Adrenal gland (tissue), 9 donors: ENCODE measurements at regions not wholly inside any gene's neighbourhood (a gene's known extent, or its start where the extent isn't known, plus 50 kb on each side); places are given as distances from the start of the nearest gene placed in this dataset.
A peak's percentile ranks its signal among the peaks of the same experiment; 100 is the strongest.

Experiments
- DNase-seq, 7 donors: peaks; one replicate each; pipeline ENCODE4 v3.0.0-alpha.2; 2019 to 2020
- H3K27ac ChIP-seq, 5 donors: fragments of 200-600 bp; sonication (generic) in 4 of 5; 1 replicate in 3 of 5; 2 replicates in 2 of 5; pipeline versions ENCODE4 v1.5.1 to v1.8.0; 2016 to 2020; ENCODE audit warnings: mild to moderate bottlenecking in 1 of 5
- H3K27me3 ChIP-seq: fragments of 200-600 bp; 2 replicates; pipeline ENCODE4 v1.8.0; 2021
- H3K36me3 ChIP-seq, 2 donors: fragments of 200-600 bp; replicated peaks in 1 of 2; 1 replicate in 1 of 2; 2 replicates in 1 of 2; pipeline versions ENCODE4 v1.5.1 to v1.8.0; 2018 to 2022
- H3K4me1 ChIP-seq, 2 donors: fragments of 200-600 bp; replicated peaks in 1 of 2; 1 replicate in 1 of 2; 2 replicates in 1 of 2; pipeline versions ENCODE4 v1.5.1 to v1.8.0; 2018 to 2021
- H3K4me3 ChIP-seq, 4 donors: fragments of 200-600 bp; sonication (generic) in 3 of 4; one replicate each; pipeline ENCODE4 v1.5.1; 2016 to 2018
- H3K9me3 ChIP-seq, 3 donors: fragments of 200-600 bp; sonication (generic) in 1 of 3; replicated peaks in 1 of 3; 1 replicate in 2 of 3; 2 replicates in 1 of 3; pipeline versions ENCODE4 v1.5.1 to v1.8.0; 2016 to 2021
- CTCF ChIP-seq, 6 experiments: fragments of 450-650 bp in 4 of 6; fragments of 200-600 bp in 2 of 6; sonication (generic) in 1 of 6; IDR thresholded peaks; 1 replicate in 5 of 6; 2 replicates in 1 of 6; pipeline versions ENCODE4 v1.5.1 to v1.8.0; 2016 to 2021; ENCODE audit warnings: antibody characterized with exemption in 6 of 6, mild to moderate bottlenecking in 2 of 6, moderate library complexity in 1 of 6
- POLR2A ChIP-seq, 2 donors: fragments of 450-650 bp; IDR thresholded peaks; one replicate each; pipeline ENCODE4 v1.6.1; 2017; ENCODE audit warnings: antibody characterized with exemption in 2 of 2, mild to moderate bottlenecking in 2 of 2, moderate library complexity in 1 of 2
- WGBS, 4 donors: extraction: QIAGEN DNeasy Blood & Tissue Kit in 2 of 4; methylation state at CpG; one replicate each; pipeline versions ENCODE4 v1.1.5 to v1.1.7; 2013 to 2017; 5-methylcytosine and 5-hydroxymethylcytosine counted together
- intact Hi-C, 2 donors: fragments of 100-400 bp; cut with DNase I; formaldehyde crosslinking; loops; one replicate each; pipeline versions ENCODE4 v1.14.1 to v1.15.0; 2022 to 2023
- donor health status: healthy with polysubstance abuse.
- donor health status: Bipolar disorder and iron deficiency.
- donor health status: DM: yes; HTN: yes; CAD: no.
- donor health status: DM: no; HTN: no; CAD: no.
- donor health status: DM: no; HTN: no; CAD: no.

- no peak for DNase-seq
- intact Hi-C loops = no loop called here
- H3K27me3 ChIP-seq = no peaks in the 10 kb centered on the region
- no peak overlapping the region for H3K4me3 ChIP-seq
- no peak overlapping the region for H3K27ac ChIP-seq
- TF ChIP-seq POLR2A (IDR thresholded peaks at IDR 0.05) (no peak), CTCF (IDR thresholded peaks at IDR 0.05) (no peak)
- H3K9me3 ChIP-seq = no peaks in the 10 kb centered on the region
- 75 to 86% (median 76%) methylated on average over 5 of the region's 5 CpGs for WGBS, 4 donors
- H3K4me1 ChIP-seq = no peaks in the 10 kb centered on the region
- H3K36me3 ChIP-seq = no peaks in the 10 kb centered on the region
These were observed 362.7 kb downstream of the PTPRU start for GRCh38 chr1:29599071-29599470.

- intact Hi-C loops = no loop called here
- Histone ChIP-seq H3K4me3 (no peak overlapping the region), H3K27me3 (no peaks in the 10 kb centered on the region), H3K36me3 (no peaks in the 10 kb centered on the region), H3K9me3 (no peaks in the 10 kb centered on the region), H3K27ac (no peak overlapping the region), H3K4me1 (no peaks in the 10 kb centered on the region)
- no peak for DNase-seq
- WGBS, 4 donors = 74 to 84% (median 80%) methylated on average over 5 of the region's 5 CpGs
- TF ChIP-seq POLR2A (IDR thresholded peaks at IDR 0.05) = no peak
- TF ChIP-seq CTCF (IDR thresholded peaks at IDR 0.05) = no peak
These were observed 361.5 kb downstream of the PTPRU start for GRCh38 chr1:29597861-29598260.

GRCh38 chr1:29593601-29594382 lies 357.5 kb downstream of the PTPRU start:
- H3K4me3 ChIP-seq = no peak overlapping the region
- WGBS, 4 donors = 73 to 80% (median 76%) methylated on average over 4 of the region's 4 CpGs
- no peak overlapping the region for H3K27ac ChIP-seq
- H3K4me1 ChIP-seq = no peaks in the 10 kb centered on the region
- intact Hi-C loops = no loop called here
- no peaks in the 10 kb centered on the region for H3K36me3 ChIP-seq
- no peak for TF ChIP-seq POLR2A (IDR thresholded peaks at IDR 0.05)
- TF ChIP-seq CTCF (IDR thresholded peaks at IDR 0.05) = no peak
- DNase-seq = peak in 1 of 7 donors; percentile 7
- H3K9me3 ChIP-seq = no peaks in the 10 kb centered on the region
- no peaks in the 10 kb centered on the region for H3K27me3 ChIP-seq

- no peaks in the 10 kb centered on the region for H3K36me3 ChIP-seq
- DNase-seq = no peak
These were observed 356.4 kb downstream of the PTPRU start for GRCh38 chr1:29592731-29593130.

More at GRCh38 chr1:29592731-29593130, 356.4 kb downstream of the PTPRU start:
- H3K9me3 ChIP-seq = no peaks in the 10 kb centered on the region
- H3K27me3 ChIP-seq = no peaks in the 10 kb centered on the region
- H3K4me1 ChIP-seq = no peaks in the 10 kb centered on the region
- TF ChIP-seq POLR2A (IDR thresholded peaks at IDR 0.05) = no peak
- no peak for TF ChIP-seq CTCF (IDR thresholded peaks at IDR 0.05)
- H3K4me3 ChIP-seq = no peak overlapping the region
- whole genome bisulfite sequencing, 4 donors = 48 to 61% (median 51%) methylated on average over 5 of the region's 5 CpGs
- no peak overlapping the region for H3K27ac ChIP-seq
- intact Hi-C loops = no loop called here
